ENCODE measurements at regions not wholly inside any gene's neighbourhood (a gene's known extent, or its start where the extent isn't known, plus 50 kb on each side); places are given as distances from the start of the nearest gene placed in this dataset.
A peak's percentile ranks its signal among the peaks of the same experiment; 100 is the strongest.

DNA sequence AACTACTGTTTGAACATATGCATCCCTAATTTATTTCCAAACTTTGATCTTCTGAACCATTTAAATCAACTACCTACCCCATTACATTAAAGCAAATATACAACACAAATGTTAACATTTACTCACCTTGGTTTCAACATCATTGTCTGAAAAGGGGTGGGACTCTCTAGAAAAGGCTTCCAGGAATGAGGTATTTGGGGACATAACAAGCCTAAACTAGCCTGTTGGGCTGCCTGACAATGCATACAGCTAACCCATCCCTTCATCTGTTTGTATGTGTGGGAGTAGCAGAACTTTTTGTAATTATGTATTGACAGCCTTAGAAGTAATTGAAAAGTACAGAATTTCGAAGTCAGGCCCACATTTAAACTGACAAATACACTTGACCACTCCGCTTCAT lies 2225.9 kb upstream of the C9orf72 start:
- no peaks in the 10 kb centered on the region for H3K9me3 ChIP-seq (ENCODE audit: control insufficient read depth, low read length)
- no peak overlapping the region for H4K8ac ChIP-seq (ENCODE audit: low read length)
- H4K91ac ChIP-seq (ENCODE audit: low read length): no peak overlapping the region
- no peak overlapping the region for H3K4ac ChIP-seq (ENCODE audit: low read depth in 1 of 2, low read length in 2 of 2)
- no peak overlapping the region for H3K23ac ChIP-seq (ENCODE audit: low read length in 2 of 2)
- H3K27me3 ChIP-seq (ENCODE audit: control insufficient read depth in 1 of 2, insufficient read depth in 1 of 2, low read length in 2 of 2): no peaks in the 10 kb centered on the region
- H3K4me1 ChIP-seq (ENCODE audit: control insufficient read depth, insufficient read depth, low read depth, low read length): no peaks in the 10 kb centered on the region
- H2BK12ac ChIP-seq (ENCODE audit: low read length in 2 of 2): no peak overlapping the region
- no peak for DNase-seq
- no peak overlapping the region for H2AFZ ChIP-seq (ENCODE audit: low read depth, low read length)
- no peaks in the 10 kb centered on the region for H3K36me3 ChIP-seq (ENCODE audit: control insufficient read depth in 1 of 2, insufficient read depth in 2 of 2, low read depth in 1 of 2, low read length in 2 of 2)
- no peak overlapping the region for H2BK5ac ChIP-seq (ENCODE audit: low read depth, low read length, poor library complexity, severe bottlenecking)
- H2BK15ac ChIP-seq (ENCODE audit: low read depth, poor library complexity, severe bottlenecking): no peak overlapping the region
- H3K79me1 ChIP-seq (replicated peaks; ENCODE audit: low read length, poor library complexity, severe bottlenecking): no peaks in the 10 kb centered on the region
- no peak overlapping the region for H3K18ac ChIP-seq (ENCODE audit: low read depth in 1 of 2, low read length in 2 of 2)
- no peak overlapping the region for H3K4me2 ChIP-seq (ENCODE audit: low read length, poor library complexity, severe bottlenecking)
- H2BK120ac ChIP-seq (ENCODE audit: low read depth, low read length): no peak overlapping the region
- WGBS: 100% methylated on average over 1 of the region's 2 CpGs
- no peak overlapping the region for H3K9ac ChIP-seq (ENCODE audit: low read length)
- no peak overlapping the region for H3K27ac ChIP-seq (ENCODE audit: low read length, poor library complexity, severe bottlenecking)
- no peak overlapping the region for H2AK5ac ChIP-seq (ENCODE audit: low read length, severe bottlenecking)
- H3K14ac ChIP-seq (ENCODE audit: low read length in 2 of 2): no peak overlapping the region
- H3K4me3 ChIP-seq (ENCODE audit: insufficient read depth in 1 of 2, low read depth in 1 of 2, low read length in 2 of 2): no peak overlapping the region

DNA sequence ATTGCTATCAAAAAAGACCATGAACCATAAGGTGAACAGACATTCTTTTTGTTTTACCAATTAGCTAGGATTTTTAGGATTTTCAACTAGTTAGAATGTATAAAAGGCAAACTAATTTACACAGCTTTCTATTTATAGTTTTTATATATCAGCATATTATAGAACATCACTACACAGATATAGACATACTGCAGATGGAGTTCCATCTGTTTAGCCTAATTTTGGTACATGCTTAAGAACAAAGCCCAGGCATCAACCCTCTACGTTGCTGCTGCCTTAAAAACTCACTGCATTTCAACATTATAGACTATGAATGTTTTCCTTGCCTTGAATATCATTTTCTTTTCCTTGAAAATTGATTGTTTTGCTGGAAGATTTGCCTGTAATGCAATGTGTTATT lies 2227.5 kb upstream of the C9orf72 start:
- Histone ChIP-seq H3K4me2 (ENCODE audit: low read length, poor library complexity, severe bottlenecking) (no peak overlapping the region), H3K14ac (ENCODE audit: low read length in 2 of 2) (no peak overlapping the region), H4K91ac (ENCODE audit: low read length) (no peak overlapping the region), H3K18ac (ENCODE audit: low read depth in 1 of 2, low read length in 2 of 2) (no peak overlapping the region), H3K23ac (ENCODE audit: low read length in 2 of 2) (no peak overlapping the region), H2BK15ac (ENCODE audit: low read depth, poor library complexity, severe bottlenecking) (no peak overlapping the region), H3K4ac (ENCODE audit: low read depth in 1 of 2, low read length in 2 of 2) (no peak overlapping the region), H3K9ac (ENCODE audit: low read length) (no peak overlapping the region), H4K8ac (ENCODE audit: low read length) (no peak overlapping the region), H2BK12ac (ENCODE audit: low read length in 2 of 2) (no peak overlapping the region), H3K27me3 (ENCODE audit: control insufficient read depth in 1 of 2, insufficient read depth in 1 of 2, low read length in 2 of 2) (no peaks in the 10 kb centered on the region), H3K4me3 (ENCODE audit: insufficient read depth in 1 of 2, low read depth in 1 of 2, low read length in 2 of 2) (no peak overlapping the region), H3K9me3 (ENCODE audit: control insufficient read depth, low read length) (no peaks in the 10 kb centered on the region), H2AFZ (ENCODE audit: low read depth, low read length) (no peak overlapping the region), H2BK120ac (ENCODE audit: low read depth, low read length) (no peak overlapping the region), H3K4me1 (ENCODE audit: control insufficient read depth, insufficient read depth, low read depth, low read length) (no peaks in the 10 kb centered on the region), H3K79me1 (replicated peaks; ENCODE audit: low read length, poor library complexity, severe bottlenecking) (no peaks in the 10 kb centered on the region), H2BK5ac (ENCODE audit: low read depth, low read length, poor library complexity, severe bottlenecking) (no peak overlapping the region), H3K36me3 (ENCODE audit: control insufficient read depth in 1 of 2, insufficient read depth in 2 of 2, low read depth in 1 of 2, low read length in 2 of 2) (no peaks in the 10 kb centered on the region), H2AK5ac (ENCODE audit: low read length, severe bottlenecking) (no peak overlapping the region), H3K27ac (ENCODE audit: low read length, poor library complexity, severe bottlenecking) (no peak overlapping the region)
- no CpG with 5 or more reads among the region's 1 CpG for WGBS
- DNase-seq: no peak

DNA sequence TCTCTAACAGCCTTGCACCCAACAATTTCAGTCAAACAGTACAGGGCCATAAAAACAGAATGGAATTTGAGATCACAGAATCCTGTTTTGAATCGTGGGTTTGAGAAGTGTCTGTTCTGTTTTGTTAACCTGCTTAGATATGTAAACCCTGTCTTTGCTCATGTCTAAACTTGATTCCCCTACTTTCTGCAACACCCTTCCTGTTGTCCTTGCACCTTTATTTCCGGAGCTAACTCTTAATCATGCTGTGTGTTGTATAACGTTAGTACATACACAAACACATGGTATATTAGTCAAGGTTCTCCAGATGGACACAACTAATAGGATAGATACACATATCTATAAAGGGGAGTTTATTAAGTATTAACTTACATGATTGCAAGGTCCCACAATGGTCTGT lies 2229.2 kb upstream of the C9orf72 start:
- 100% methylated on average over 1 of the region's 3 CpGs for WGBS
- DNase-seq: no peak
- Histone ChIP-seq H3K79me1 (replicated peaks; ENCODE audit: low read length, poor library complexity, severe bottlenecking) (no peaks in the 10 kb centered on the region), H3K9me3 (ENCODE audit: control insufficient read depth, low read length) (no peaks in the 10 kb centered on the region), H3K27me3 (ENCODE audit: control insufficient read depth in 1 of 2, insufficient read depth in 1 of 2, low read length in 2 of 2) (no peaks in the 10 kb centered on the region), H2AFZ (ENCODE audit: low read depth, low read length) (no peak overlapping the region), H3K9ac (ENCODE audit: low read length) (no peak overlapping the region), H4K91ac (ENCODE audit: low read length) (no peak overlapping the region), H3K23ac (ENCODE audit: low read length in 2 of 2) (no peak overlapping the region), H3K36me3 (ENCODE audit: control insufficient read depth in 1 of 2, insufficient read depth in 2 of 2, low read depth in 1 of 2, low read length in 2 of 2) (no peaks in the 10 kb centered on the region), H3K18ac (ENCODE audit: low read depth in 1 of 2, low read length in 2 of 2) (no peak overlapping the region), H3K14ac (ENCODE audit: low read length in 2 of 2) (no peak overlapping the region), H4K8ac (ENCODE audit: low read length) (no peak overlapping the region), H2BK120ac (ENCODE audit: low read depth, low read length) (no peak overlapping the region), H3K4me3 (ENCODE audit: insufficient read depth in 1 of 2, low read depth in 1 of 2, low read length in 2 of 2) (no peak overlapping the region), H2AK5ac (ENCODE audit: low read length, severe bottlenecking) (no peak overlapping the region), H2BK5ac (ENCODE audit: low read depth, low read length, poor library complexity, severe bottlenecking) (no peak overlapping the region), H3K4me2 (ENCODE audit: low read length, poor library complexity, severe bottlenecking) (no peak overlapping the region), H3K27ac (ENCODE audit: low read length, poor library complexity, severe bottlenecking) (no peak overlapping the region), H2BK15ac (ENCODE audit: low read depth, poor library complexity, severe bottlenecking) (no peak overlapping the region), H2BK12ac (ENCODE audit: low read length in 2 of 2) (no peak overlapping the region), H3K4me1 (ENCODE audit: control insufficient read depth, insufficient read depth, low read depth, low read length) (no peaks in the 10 kb centered on the region), H3K4ac (ENCODE audit: low read depth in 1 of 2, low read length in 2 of 2) (no peak overlapping the region)

DNA sequence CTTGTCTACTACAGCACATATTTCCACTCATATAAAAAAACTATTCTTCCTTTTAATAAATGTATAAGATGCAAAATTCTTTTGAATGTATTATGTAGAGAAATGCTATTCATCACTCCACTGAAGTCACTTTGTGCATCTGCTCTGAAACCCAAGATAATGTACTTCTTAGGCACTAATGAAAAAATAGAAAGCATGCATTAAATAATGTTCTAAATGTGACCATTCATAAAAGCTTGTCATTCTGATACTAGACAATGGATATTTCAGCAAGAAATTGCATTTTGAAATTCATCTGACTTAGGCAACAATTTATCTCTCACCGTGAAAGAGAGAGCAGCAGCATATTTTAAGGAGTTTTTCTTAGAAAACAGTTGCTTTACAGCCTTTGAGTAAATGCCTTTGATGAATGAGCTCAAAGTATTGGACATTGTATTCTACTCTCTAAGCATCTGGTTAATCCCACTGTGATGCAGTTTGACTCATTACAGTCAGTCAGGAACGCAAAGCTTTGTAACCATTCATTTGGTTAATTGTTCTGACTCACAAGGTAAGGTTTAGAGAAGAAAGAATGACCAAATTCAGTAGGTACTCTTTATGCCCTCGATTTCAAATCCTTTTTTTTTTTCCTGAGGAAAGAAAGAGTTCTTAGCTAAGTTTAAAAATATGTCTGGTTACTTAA lies 2233.8 kb upstream of the C9orf72 start:
- 83% methylated on average over 2 of the region's 3 CpGs for WGBS
- H2AFZ ChIP-seq (ENCODE audit: low read depth, low read length): no peak overlapping the region

More for the DNA sequence above, 2233.8 kb upstream of the C9orf72 start:
- no peaks in the 10 kb centered on the region for H3K79me1 ChIP-seq (replicated peaks; ENCODE audit: low read length, poor library complexity, severe bottlenecking)
- H3K9me3 ChIP-seq (ENCODE audit: control insufficient read depth, low read length): peaks cover 10% of the 10 kb centered on the region
- H3K27me3 ChIP-seq (ENCODE audit: control insufficient read depth in 1 of 2, insufficient read depth in 1 of 2, low read length in 2 of 2): no peaks in the 10 kb centered on the region
- peaks cover 0 to 2% of the 10 kb centered on the region in 2 experiments for H3K36me3 ChIP-seq (ENCODE audit: control insufficient read depth in 1 of 2, insufficient read depth in 2 of 2, low read depth in 1 of 2, low read length in 2 of 2)
- H3K4me1 ChIP-seq (ENCODE audit: control insufficient read depth, insufficient read depth, low read depth, low read length): no peaks in the 10 kb centered on the region
- H3K4me3 ChIP-seq (ENCODE audit: insufficient read depth in 1 of 2, low read depth in 1 of 2, low read length in 2 of 2): no peak overlapping the region
- H2BK120ac ChIP-seq (ENCODE audit: low read depth, low read length): no peak overlapping the region
- no peak overlapping the region for H3K23ac ChIP-seq (ENCODE audit: low read length in 2 of 2)
- no peak overlapping the region for H4K91ac ChIP-seq (ENCODE audit: low read length)
- no peak overlapping the region for H2AK5ac ChIP-seq (ENCODE audit: low read length, severe bottlenecking)
- no peak overlapping the region for H3K4ac ChIP-seq (ENCODE audit: low read depth in 1 of 2, low read length in 2 of 2)
- H3K27ac ChIP-seq (ENCODE audit: low read length, poor library complexity, severe bottlenecking): peak overlapping the region; percentile 20
- H3K14ac ChIP-seq (ENCODE audit: low read length in 2 of 2): no peak overlapping the region
- DNase-seq: no peak
- H3K18ac ChIP-seq (ENCODE audit: low read depth in 1 of 2, low read length in 2 of 2): no peak overlapping the region
- no peak overlapping the region for H3K9ac ChIP-seq (ENCODE audit: low read length)
- no peak overlapping the region for H2BK15ac ChIP-seq (ENCODE audit: low read depth, poor library complexity, severe bottlenecking)
- no peak overlapping the region for H2BK12ac ChIP-seq (ENCODE audit: low read length in 2 of 2)
- no peak overlapping the region for H2BK5ac ChIP-seq (ENCODE audit: low read depth, low read length, poor library complexity, severe bottlenecking)
- no peak overlapping the region for H3K4me2 ChIP-seq (ENCODE audit: low read length, poor library complexity, severe bottlenecking)
- no peak overlapping the region for H4K8ac ChIP-seq (ENCODE audit: low read length)
